GM12872 (cell line): ENCODE measurements at regions not wholly inside any gene's neighbourhood (a gene's known extent, or its start where the extent isn't known, plus 50 kb on each side); places are given as distances from the start of the nearest gene placed in this dataset.

Experiments
- TF ChIP-seq, protein P1 (sequence below): IDR thresholded peaks from 3 replicates; pipeline ENCODE4 v1.5.1; 2011; ENCODE audit warnings: low read depth, mild to moderate bottlenecking, low read length, moderate library complexity; ENCODE audit not compliant: insufficient read depth

- TF ChIP-seq, protein P1, sequence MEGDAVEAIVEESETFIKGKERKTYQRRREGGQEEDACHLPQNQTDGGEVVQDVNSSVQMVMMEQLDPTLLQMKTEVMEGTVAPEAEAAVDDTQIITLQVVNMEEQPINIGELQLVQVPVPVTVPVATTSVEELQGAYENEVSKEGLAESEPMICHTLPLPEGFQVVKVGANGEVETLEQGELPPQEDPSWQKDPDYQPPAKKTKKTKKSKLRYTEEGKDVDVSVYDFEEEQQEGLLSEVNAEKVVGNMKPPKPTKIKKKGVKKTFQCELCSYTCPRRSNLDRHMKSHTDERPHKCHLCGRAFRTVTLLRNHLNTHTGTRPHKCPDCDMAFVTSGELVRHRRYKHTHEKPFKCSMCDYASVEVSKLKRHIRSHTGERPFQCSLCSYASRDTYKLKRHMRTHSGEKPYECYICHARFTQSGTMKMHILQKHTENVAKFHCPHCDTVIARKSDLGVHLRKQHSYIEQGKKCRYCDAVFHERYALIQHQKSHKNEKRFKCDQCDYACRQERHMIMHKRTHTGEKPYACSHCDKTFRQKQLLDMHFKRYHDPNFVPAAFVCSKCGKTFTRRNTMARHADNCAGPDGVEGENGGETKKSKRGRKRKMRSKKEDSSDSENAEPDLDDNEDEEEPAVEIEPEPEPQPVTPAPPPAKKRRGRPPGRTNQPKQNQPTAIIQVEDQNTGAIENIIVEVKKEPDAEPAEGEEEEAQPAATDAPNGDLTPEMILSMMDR: no peak
Observed at GRCh38 chr4:135124196-135124595, 922.6 kb upstream of the PABPC4L start.

DNA sequence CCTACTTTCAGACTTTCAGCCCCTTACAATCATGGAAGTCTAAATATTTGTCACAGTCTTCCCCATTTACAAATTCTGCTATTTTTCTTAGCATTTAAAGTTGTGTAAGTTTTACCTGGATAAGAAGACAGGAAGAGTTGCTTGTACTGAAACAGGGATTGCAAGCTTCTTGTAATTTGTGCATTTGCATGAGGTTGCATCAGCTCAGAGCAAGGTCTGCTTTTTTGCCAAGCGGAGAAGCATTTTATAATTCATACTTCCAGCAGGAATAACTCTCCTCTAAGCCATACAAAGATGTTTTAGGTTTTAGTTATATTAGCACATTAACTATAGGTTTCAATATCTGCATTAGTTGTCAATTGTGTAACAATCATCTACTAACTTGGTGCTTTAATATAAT is 922.0 kb upstream of the PABPC4L start:
- TF ChIP-seq, protein P1: no peak

- TF ChIP-seq, protein P1: no peak
Observed at GRCh38 chr4:135122457-135122856, 920.9 kb upstream of the PABPC4L start.

DNA sequence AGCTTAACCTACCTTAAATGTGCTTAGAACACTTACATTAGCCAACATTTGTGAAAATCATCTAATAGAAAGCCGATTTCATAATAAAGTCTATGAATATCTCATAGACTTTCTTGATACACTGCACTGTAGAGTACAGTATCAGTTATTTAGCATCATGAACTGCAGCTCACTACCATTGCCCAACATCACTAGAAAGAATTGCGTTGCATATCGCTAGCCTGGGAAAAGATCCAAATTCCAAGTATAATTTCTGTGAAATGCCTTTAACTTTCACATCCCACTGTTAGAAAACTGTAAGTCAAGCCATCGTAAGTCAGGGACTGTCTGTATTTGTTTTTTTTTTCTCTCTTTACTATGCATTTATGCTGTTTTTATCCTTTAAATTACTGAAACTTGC is 918.6 kb upstream of the PABPC4L start:
- TF ChIP-seq, protein P1: no peak

GRCh38 chr4:135114079-135114478 is 912.5 kb upstream of the PABPC4L start:
- TF ChIP-seq, protein P1: no peak

DNA sequence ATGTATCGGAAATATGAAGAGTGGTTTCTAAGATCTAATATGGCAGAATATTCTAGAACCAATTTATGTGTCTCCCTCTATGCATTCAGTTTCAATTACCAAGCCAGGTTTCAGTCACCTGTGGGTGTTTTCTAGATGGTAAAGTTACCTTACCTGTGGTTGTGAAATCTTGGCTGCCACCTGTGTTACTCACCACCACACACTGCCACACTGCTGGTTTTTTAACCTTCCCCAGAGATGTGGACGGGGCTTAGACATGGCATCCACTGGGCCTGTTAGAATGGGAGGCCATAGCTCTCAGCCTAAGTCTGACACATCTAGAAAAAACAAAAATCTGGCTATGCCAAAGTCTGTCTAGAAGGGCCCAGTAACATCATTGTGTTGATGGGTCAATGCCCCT is 896.5 kb upstream of the PABPC4L start:
- TF ChIP-seq, protein P1: no peak

DNA sequence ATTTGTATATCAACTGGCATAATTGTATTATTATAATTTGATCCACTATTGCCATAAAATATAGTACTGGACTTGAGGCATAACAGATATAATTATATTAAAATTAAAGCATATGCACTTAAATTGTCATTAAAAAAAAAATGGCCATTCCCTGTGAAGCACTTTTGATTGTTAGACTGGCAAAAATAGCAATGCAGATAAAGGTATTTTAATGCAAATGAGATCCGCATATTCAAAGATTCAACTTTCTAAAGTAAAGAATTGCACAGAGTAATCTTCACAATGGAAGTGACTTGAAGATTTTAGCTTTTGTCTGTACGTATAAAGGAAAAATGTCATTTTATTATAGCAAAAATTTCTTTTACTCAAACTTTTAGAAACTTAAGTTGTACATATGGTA is 871.8 kb upstream of the PABPC4L start:
- TF ChIP-seq, protein P1: no peak

DNA sequence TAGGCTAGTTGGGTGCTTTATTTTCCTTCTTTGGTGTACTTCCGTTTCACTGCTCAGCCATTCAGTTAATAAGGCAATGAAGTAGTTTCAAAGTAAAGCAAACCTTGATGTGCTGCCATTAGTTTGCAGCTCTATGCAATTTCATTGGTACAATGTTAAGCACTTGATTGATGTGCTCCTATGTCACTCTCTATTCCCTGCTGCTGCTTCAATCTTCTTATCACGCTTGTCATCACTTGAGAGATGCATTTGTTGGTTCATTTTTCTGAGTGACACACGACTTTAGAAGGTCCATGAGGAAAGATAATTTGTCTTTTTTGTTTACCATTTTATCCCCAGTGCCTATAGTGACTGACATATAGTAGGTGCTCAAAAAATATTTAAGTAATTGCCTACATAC is 871.0 kb upstream of the PABPC4L start:
- TF ChIP-seq, protein P1: no peak
